NB4 (cell line): ENCODE measurements at regions not wholly inside any gene's neighbourhood (a gene's known extent, or its start where the extent isn't known, plus 50 kb on each side); places are given as distances from the start of the nearest gene placed in this dataset.

Experiments used
- CTCF ChIP-seq: IDR thresholded peaks from one replicate; pipeline ENCODE4 v1.5.1; 2012; ENCODE audit warnings: low read depth, low read length
- MAX ChIP-seq: IDR thresholded peaks from 2 replicates; pipeline ENCODE4 v1.6.1; 2011; ENCODE audit warnings: low read depth, low read length
- MYC ChIP-seq: IDR thresholded peaks from 2 replicates; pipeline ENCODE4 v1.6.1; 2011; ENCODE audit warnings: low read depth, low read length
- POLR2A ChIP-seq: IDR thresholded peaks from 2 replicates; pipeline ENCODE4 v1.6.1; 2011; ENCODE audit warnings: mild to moderate bottlenecking; ENCODE audit not compliant: insufficient read length; ENCODE audit errors: extremely low read depth

GRCh38 chr14:101454229-101454628 is 107.1 kb upstream of the DIO3 start:
- no peak for TF ChIP-seq POLR2A
- TF ChIP-seq MAX = no peak
- TF ChIP-seq CTCF = no peak
- TF ChIP-seq MYC = no peak
